ENCODE measurements at regions not wholly inside any gene's neighbourhood (a gene's known extent, or its start where the extent isn't known, plus 50 kb on each side); places are given as distances from the start of the nearest gene placed in this dataset.
"Not testable (repeated sequence)": the region's sequence is repeated elsewhere in the genome, so short reads cannot be mapped to it uniquely, and the experiment has no call there.

GRCh38 chr7:81210137-81211064 is 291.6 kb upstream of the SEMA3C start:
- DNase-seq = no peak

GRCh38 chr7:81209059-81209458 is 290.2 kb upstream of the SEMA3C start:
- DNase-seq = no peak

- no peak for DNase-seq
Observed at GRCh38 chr7:81207801-81208200, 288.9 kb upstream of the SEMA3C start.

- no peak for DNase-seq
Observed at GRCh38 chr7:81206667-81207360, 288.0 kb upstream of the SEMA3C start.

- DNase-seq = no peak
Observed at GRCh38 chr7:81206217-81206616, 287.4 kb upstream of the SEMA3C start.

- DNase-seq = no peak
Observed at GRCh38 chr7:81201188-81201587, 282.3 kb upstream of the SEMA3C start.

GRCh38 chr7:81198766-81199165 is 279.9 kb upstream of the SEMA3C start:
- no peak for DNase-seq

- no peak for DNase-seq
Observed at GRCh38 chr7:81197266-81197665, 278.4 kb upstream of the SEMA3C start.

- DNase-seq = no peak
Observed at GRCh38 chr7:81195033-81195432, 276.2 kb upstream of the SEMA3C start.

- no peak for DNase-seq
Observed at GRCh38 chr7:81190997-81191768, 272.3 kb upstream of the SEMA3C start.

- DNase-seq = no peak
Observed at GRCh38 chr7:81187753-81188152, 268.9 kb upstream of the SEMA3C start.

GRCh38 chr7:81186691-81187090 is 267.8 kb upstream of the SEMA3C start:
- DNase-seq = no peak

- no peak for DNase-seq
Observed at GRCh38 chr7:81185072-81185471, 266.2 kb upstream of the SEMA3C start.

GRCh38 chr7:81183326-81183725 is 264.5 kb upstream of the SEMA3C start:
- DNase-seq = no peak

GRCh38 chr7:81182056-81182455 is 263.2 kb upstream of the SEMA3C start:
- DNase-seq = not testable (repeated sequence)

- no peak for DNase-seq
Observed at GRCh38 chr7:81181066-81181465, 262.2 kb upstream of the SEMA3C start.

GRCh38 chr7:81180573-81180972 is 261.7 kb upstream of the SEMA3C start:
- DNase-seq = no peak

- DNase-seq = no peak
Observed at GRCh38 chr7:81175275-81175940, 256.6 kb upstream of the SEMA3C start.

GRCh38 chr7:81173766-81174281 is 255.0 kb upstream of the SEMA3C start:
- no peak for DNase-seq

- no peak for DNase-seq
Observed at GRCh38 chr7:81170291-81170690, 251.4 kb upstream of the SEMA3C start.

GRCh38 chr7:81167934-81168333 is 249.1 kb upstream of the SEMA3C start:
- DNase-seq = no peak

GRCh38 chr7:81165070-81165469 is 246.2 kb upstream of the SEMA3C start:
- no peak for DNase-seq

Data from stimulated activated CD8-positive, alpha-beta memory T cell treated with anti-CD3 and anti-CD28 coated beads, Interleukin-4, amount 100 ng/mL, for 48 hours (primary cell).